ENCODE measurements at regions not wholly inside any gene's neighbourhood (a gene's known extent, or its start where the extent isn't known, plus 50 kb on each side); places are given as distances from the start of the nearest gene placed in this dataset.

DNA sequence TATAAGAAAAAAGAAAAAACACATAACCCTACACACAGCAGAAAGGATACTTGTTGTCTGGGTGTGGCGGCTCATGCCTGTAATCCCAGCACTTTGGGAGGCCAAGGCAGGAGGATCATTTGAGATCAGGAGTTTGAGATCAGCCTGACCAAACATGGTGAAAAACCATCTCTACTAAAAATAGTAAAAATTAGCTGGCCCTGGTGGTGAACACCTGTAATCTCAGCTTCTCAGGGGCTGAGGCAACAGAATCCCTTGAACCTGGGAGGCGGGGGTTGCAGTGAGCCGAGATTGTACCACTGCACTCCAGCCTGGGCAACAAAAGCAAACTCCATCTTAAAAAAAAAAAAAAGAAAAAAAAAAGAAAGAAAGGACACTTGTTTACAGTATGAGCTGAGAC is 147.6 kb upstream of the PITX1 start:
- TF ChIP-seq ZNF384 (IDR thresholded peaks at IDR 0.05) (no peak), FOXM1 (IDR thresholded peaks at IDR 0.05; ENCODE audit: borderline replicate concordance) (no peak), SP1 (IDR thresholded peaks at IDR 0.05) (no peak), FOXA1 (IDR thresholded peaks at IDR 0.05) (no peak), BHLHE40 (IDR thresholded peaks at IDR 0.05; ENCODE audit: borderline replicate concordance) (no peak), SUZ12 (IDR thresholded peaks at IDR 0.05) (no peak), ARNT (IDR thresholded peaks at IDR 0.05) (no peak)

Measured in HEK293T (cell line).